WTC11 (cell line): ENCODE measurements at regions not wholly inside any gene's neighbourhood (a gene's known extent, or its start where the extent isn't known, plus 50 kb on each side); places are given as distances from the start of the nearest gene placed in this dataset.

Source experiments
- ATAC-seq: fragments of 200-7000 bp; cut with Tn5 transposase; 2 replicates; pipeline ENCODE4 v1.10.0; 2021; ENCODE audit warnings: mild to moderate bottlenecking, moderate library complexity
- CTCF ChIA-PET: fragments of 300-600 bp; sonication (Branson Sonifier 250); formaldehyde crosslinking; loops from one replicate; lab custom pipeline; 2021; ENCODE audit warnings: antibody characterized with exemption; lab: Charles Lee
- POLR2A ChIA-PET: fragments of 350-600 bp; sonication (Branson Sonifier 250); formaldehyde crosslinking; loops from one replicate; lab custom pipeline; 2021; ENCODE audit warnings: antibody characterized with exemption; lab: Charles Lee
- DNase-seq: peaks from one replicate; pipeline ENCODE4 v3.0.0; 2021; ENCODE audit warnings: low spot score
- H3K27ac Mint-ChIP-seq: 2 replicates; pipeline ENCODE4 v1.8.0; 2021; ENCODE audit warnings: mixed read lengths
- H3K27me3 Mint-ChIP-seq: 2 replicates; pipeline ENCODE4 v1.8.0; 2021; ENCODE audit warnings: low read depth, mild to moderate bottlenecking, moderate library complexity, mixed read lengths
- H3K36me3 Mint-ChIP-seq: 2 replicates; pipeline ENCODE4 v1.8.0; 2021; ENCODE audit warnings: mixed read lengths
- H3K4me1 Mint-ChIP-seq: 2 replicates; pipeline ENCODE4 v1.8.0; 2022; ENCODE audit warnings: mixed read lengths
- H3K4me3 Mint-ChIP-seq: 2 replicates; pipeline ENCODE4 v1.8.0; 2021; ENCODE audit warnings: mild to moderate bottlenecking, moderate library complexity, mixed read lengths
- H3K9me3 Mint-ChIP-seq: 2 replicates; pipeline ENCODE4 v1.8.0; 2021; ENCODE audit warnings: mixed read lengths
- ATF1 ChIP-seq: sonication (generic); formaldehyde crosslinking; IDR thresholded peaks from 2 replicates; pipeline ENCODE4 v1.8.1; 2023; ENCODE audit warnings: mild to moderate bottlenecking, moderate library complexity, missing genetic modification reagents
- CDX4 ChIP-seq: fragments of 250-450 bp; sonication (Bioruptor Pico); IDR thresholded peaks from 2 replicates; pipeline ENCODE4 v1.9.0; 2021; ENCODE audit warnings: moderate library complexity, mild to moderate bottlenecking, inconsistent platforms, borderline replicate concordance
- ESRRA ChIP-seq: sonication (generic); formaldehyde crosslinking; IDR thresholded peaks from 2 replicates; pipeline ENCODE4 v1.8.1; 2022; ENCODE audit warnings: mild to moderate bottlenecking, missing genetic modification reagents, borderline replicate concordance
- ETV6 ChIP-seq: sonication (generic); formaldehyde crosslinking; IDR thresholded peaks from 2 replicates; pipeline ENCODE4 v1.8.1; 2022; ENCODE audit warnings: mild to moderate bottlenecking, missing genetic modification reagents
- FOXP4 ChIP-seq: sonication (generic); formaldehyde crosslinking; IDR thresholded peaks from 2 replicates; pipeline ENCODE4 v1.8.0; 2022; ENCODE audit warnings: mild to moderate bottlenecking, missing genetic modification reagents
- NFATC4 ChIP-seq: fragments of 250-450 bp; sonication (Bioruptor Pico); IDR thresholded peaks from 2 replicates; pipeline ENCODE4 v1.9.0; 2021; ENCODE audit warnings: mild to moderate bottlenecking
- NFE2L1 ChIP-seq: sonication (generic); formaldehyde crosslinking; IDR thresholded peaks from 2 replicates; pipeline ENCODE4 v1.8.1; 2023; ENCODE audit warnings: missing genetic modification reagents
- NR3C1 ChIP-seq: sonication (generic); formaldehyde crosslinking; conservative IDR thresholded peaks from 2 replicates; pipeline ENCODE4 v1.8.1; 2023; ENCODE audit warnings: low read depth, mild to moderate bottlenecking, missing genetic modification reagents
- SP1 ChIP-seq: sonication (generic); formaldehyde crosslinking; conservative IDR thresholded peaks from 2 replicates; pipeline ENCODE4 v1.8.1; 2022; ENCODE audit warnings: missing genetic modification reagents
- TEAD4 ChIP-seq: sonication (generic); formaldehyde crosslinking; IDR thresholded peaks from 2 replicates; pipeline ENCODE4 v1.8.0; 2022; ENCODE audit warnings: mild to moderate bottlenecking, missing genetic modification reagents
- ZMAT4 ChIP-seq: fragments of 250-450 bp; sonication (Bioruptor Pico); IDR thresholded peaks from 2 replicates; pipeline ENCODE4 v1.9.0; 2021; ENCODE audit warnings: mild to moderate bottlenecking
- ZNF138 ChIP-seq: sonication (generic); formaldehyde crosslinking; conservative IDR thresholded peaks from 2 replicates; pipeline ENCODE4 v1.8.1; 2022; ENCODE audit warnings: mild to moderate bottlenecking, moderate library complexity, missing genetic modification reagents
- ZNF263 ChIP-seq: sonication (generic); formaldehyde crosslinking; IDR thresholded peaks from 2 replicates; pipeline ENCODE4 v1.8.1; 2022; ENCODE audit warnings: low read depth, mild to moderate bottlenecking, moderate library complexity, missing genetic modification reagents
- ZNF416 ChIP-seq: fragments of 250-450 bp; sonication (Bioruptor Pico); IDR thresholded peaks from 2 replicates; pipeline ENCODE4 v1.9.0; 2021; ENCODE audit warnings: mild to moderate bottlenecking, inconsistent platforms
- ZNF532 ChIP-seq: fragments of 250-450 bp; sonication (Bioruptor Pico); IDR thresholded peaks from 2 replicates; pipeline ENCODE4 v1.9.0; 2021; ENCODE audit warnings: mild to moderate bottlenecking, borderline replicate concordance

GRCh38 chrX:124504111-124504983 is 158.0 kb downstream of the SH2D1A start:
- TF ChIP-seq ZNF416 (CRISPR knock-in tag): no peak
- H3K4me1 Mint-ChIP-seq: peaks cover 50% of the 10 kb centered on the region
- CTCF ChIA-PET: no interaction called here

GRCh38 chrX:124506066-124506465 is 159.7 kb downstream of the SH2D1A start:
- H3K4me3 Mint-ChIP-seq: no peak overlapping the region
- no peaks in the 10 kb centered on the region for H3K36me3 Mint-ChIP-seq

More at GRCh38 chrX:124504111-124504983, 158.0 kb downstream of the SH2D1A start:
- no peak for DNase-seq
- no peaks in the 10 kb centered on the region for H3K36me3 Mint-ChIP-seq
- ATAC-seq: no peak
- POLR2A ChIA-PET: no interaction called here
- H3K4me3 Mint-ChIP-seq: no peak overlapping the region
- no peaks in the 10 kb centered on the region for H3K9me3 Mint-ChIP-seq
- H3K27ac Mint-ChIP-seq: no peak overlapping the region
- H3K27me3 Mint-ChIP-seq: no peaks in the 10 kb centered on the region

More at GRCh38 chrX:124506066-124506465, 159.7 kb downstream of the SH2D1A start:
- DNase-seq (no peak), ATAC-seq (no peak)
- TF ChIP-seq ZMAT4 (CRISPR knock-in tag): no peak
- no peak for TF ChIP-seq FOXP4
- no peak for TF ChIP-seq CDX4 (CRISPR knock-in tag)
- TF ChIP-seq ZNF263 (CRISPR knock-in tag): no peak
- no peak for TF ChIP-seq TEAD4 (CRISPR knock-in tag)
- no peak for TF ChIP-seq SP1 (CRISPR knock-in tag)
- TF ChIP-seq ATF1 (CRISPR knock-in tag): no peak
- TF ChIP-seq NR3C1 (CRISPR knock-in tag): no peak
- TF ChIP-seq ZNF532 (CRISPR knock-in tag): no peak
- no peak for TF ChIP-seq NFE2L1 (CRISPR knock-in tag)
- TF ChIP-seq ETV6: no peak
- no peak for TF ChIP-seq ZNF138 (CRISPR knock-in tag)
- no peak for TF ChIP-seq NFATC4
- no peak for TF ChIP-seq ESRRA (CRISPR knock-in tag)
- Mint-ChIP-seq H3K27me3 (no peaks in the 10 kb centered on the region), H3K27ac (no peak overlapping the region; the same call in 1 of the 2 replicates), H3K4me1 (peaks cover 44% of the 10 kb centered on the region), H3K9me3 (no peaks in the 10 kb centered on the region)
- ChIA-PET POLR2A (no interaction called here), CTCF (no interaction called here)
